GM21825 (cell line): ENCODE measurements at regions not wholly inside any gene's neighbourhood (a gene's known extent, or its start where the extent isn't known, plus 50 kb on each side); places are given as distances from the start of the nearest gene placed in this dataset.

Experiments used
- ATAC-seq: cut with Tn5 transposase; IDR thresholded peaks from one replicate; pipeline ENCODE4 v1.9.1; 2021; ENCODE audit warnings: mild to moderate bottlenecking, moderate library complexity; ENCODE audit not compliant: unreplicated experiment

- ATAC-seq: no peak
Measured at GRCh38 chr3:161794551-161794950, 297.9 kb downstream of the OTOL1 start.

GRCh38 chr3:161796312-161796711, 299.7 kb downstream of the OTOL1 start:
- ATAC-seq: no peak

- ATAC-seq: no peak
Measured at GRCh38 chr3:161796780-161797179, 300.2 kb downstream of the OTOL1 start.

GRCh38 chr3:161798016-161798415, 301.4 kb downstream of the OTOL1 start:
- no peak for ATAC-seq

GRCh38 chr3:161800985-161801559, 304.5 kb downstream of the OTOL1 start:
- no peak for ATAC-seq

- no peak for ATAC-seq
Measured at GRCh38 chr3:161818106-161818505, 321.5 kb downstream of the OTOL1 start.

- no peak for ATAC-seq
Measured at GRCh38 chr3:161821591-161821990, 325.0 kb downstream of the OTOL1 start.

GRCh38 chr3:161822291-161822690, 325.7 kb downstream of the OTOL1 start:
- no peak for ATAC-seq

GRCh38 chr3:161823910-161824309, 327.3 kb downstream of the OTOL1 start:
- no peak for ATAC-seq

- ATAC-seq: no peak
Measured at GRCh38 chr3:161838021-161838420, 341.4 kb downstream of the OTOL1 start.

- ATAC-seq: no peak
Measured at GRCh38 chr3:161848376-161848775, 351.8 kb downstream of the OTOL1 start.

- peak; percentile 96 for ATAC-seq
Measured at GRCh38 chr3:161851941-161852566, 355.4 kb downstream of the OTOL1 start.

GRCh38 chr3:161852744-161853143, 356.1 kb downstream of the OTOL1 start:
- no peak for ATAC-seq

- ATAC-seq: no peak
Measured at GRCh38 chr3:161854232-161854771, 357.7 kb downstream of the OTOL1 start.

- no peak for ATAC-seq
Measured at GRCh38 chr3:161859057-161859456, 362.4 kb downstream of the OTOL1 start.

- ATAC-seq: no peak
Measured at GRCh38 chr3:161859865-161860450, 363.4 kb downstream of the OTOL1 start.

GRCh38 chr3:161863775-161864174, 367.2 kb downstream of the OTOL1 start:
- ATAC-seq: no peak

- no peak for ATAC-seq
Measured at GRCh38 chr3:161866176-161866575, 369.6 kb downstream of the OTOL1 start.

GRCh38 chr3:161875483-161875882, 378.9 kb downstream of the OTOL1 start:
- ATAC-seq: no peak

GRCh38 chr3:161879470-161879869, 382.9 kb downstream of the OTOL1 start:
- no peak for ATAC-seq

- ATAC-seq: no peak
Measured at GRCh38 chr3:161884830-161885229, 388.2 kb downstream of the OTOL1 start.

- ATAC-seq: no peak
Measured at GRCh38 chr3:161890147-161890625, 393.6 kb downstream of the OTOL1 start.
